HG02852 (cell line): ENCODE measurements at regions not wholly inside any gene's neighbourhood (a gene's known extent, or its start where the extent isn't known, plus 50 kb on each side); places are given as distances from the start of the nearest gene placed in this dataset.
"Not testable (repeated sequence)": the region's sequence is repeated elsewhere in the genome, so short reads cannot be mapped to it uniquely, and the experiment has no call there.

ENCODE experiments used
- ATAC-seq: cut with Tn5 transposase; IDR thresholded peaks from one replicate; pipeline ENCODE4 v1.9.1; 2021; ENCODE audit warnings: mild to moderate bottlenecking, moderate library complexity; ENCODE audit not compliant: unreplicated experiment

DNA sequence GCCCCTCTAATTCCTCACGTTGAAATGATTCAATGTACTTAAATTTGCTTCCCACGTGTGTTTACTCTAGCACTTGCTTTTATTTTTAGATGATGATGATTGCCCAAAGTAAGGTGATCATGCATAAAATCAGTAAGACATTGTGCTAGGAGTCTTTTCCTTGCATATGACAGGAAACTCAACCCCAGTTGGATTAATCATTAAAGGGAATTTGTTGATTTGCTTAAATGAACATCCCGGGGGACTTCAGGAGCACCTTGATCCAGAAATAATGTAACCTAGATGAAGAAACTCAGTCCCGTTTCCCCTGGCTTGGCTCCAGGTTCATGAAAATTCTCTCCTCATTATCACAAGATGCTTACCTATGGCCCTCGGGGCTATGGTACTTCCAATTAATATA, 106.1 kb upstream of the STC2 start:
- ATAC-seq: no peak

DNA sequence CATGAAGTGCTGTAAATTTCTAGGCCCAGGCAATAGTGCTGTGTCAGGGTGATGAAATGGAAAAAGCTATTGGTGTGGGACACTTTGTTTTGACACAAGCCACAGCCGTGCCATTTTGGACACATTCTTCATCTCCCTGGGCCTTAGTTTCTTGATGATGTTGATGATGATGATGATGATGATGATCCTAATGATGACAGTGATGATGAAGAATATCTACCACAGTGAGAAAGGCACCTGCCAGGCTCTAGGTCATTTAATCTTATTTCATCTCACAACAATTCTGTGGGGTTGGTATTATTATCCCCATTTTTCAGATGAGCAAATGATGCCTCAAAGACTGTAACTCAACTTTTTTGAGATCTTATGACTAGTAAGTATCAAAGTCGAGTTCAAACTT, 102.2 kb upstream of the STC2 start:
- no peak for ATAC-seq

DNA sequence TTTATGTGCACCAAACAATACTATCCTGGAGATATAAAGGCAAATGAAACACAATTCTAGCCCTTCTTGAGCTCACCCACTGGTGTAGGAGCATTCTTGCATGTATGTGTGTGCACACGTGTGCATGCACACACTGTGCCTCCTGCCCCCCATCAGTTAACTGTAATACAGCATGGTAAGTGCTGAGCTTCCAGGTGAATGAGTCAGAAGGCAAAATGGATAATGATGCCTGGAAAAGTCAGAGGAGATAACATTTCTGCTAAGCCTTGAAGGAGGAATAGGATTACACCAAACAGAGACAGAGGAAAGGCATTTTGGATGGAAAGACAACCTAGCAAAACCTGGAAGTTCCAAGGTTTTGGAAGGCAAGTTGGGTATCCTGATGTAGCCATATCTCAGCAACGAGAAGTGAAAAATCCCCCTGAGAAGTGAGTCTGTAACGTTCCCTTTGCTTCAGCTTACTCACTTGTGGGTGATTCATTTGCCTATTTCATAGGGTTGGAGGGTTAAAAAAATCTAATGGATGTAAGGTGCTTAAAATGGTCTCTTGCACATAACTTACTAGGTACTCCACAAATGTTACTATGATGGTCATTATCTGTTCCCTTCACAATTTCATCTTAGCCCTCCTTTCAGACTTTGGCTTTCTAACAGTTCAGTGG, 101.4 kb upstream of the STC2 start:
- no peak for ATAC-seq

DNA sequence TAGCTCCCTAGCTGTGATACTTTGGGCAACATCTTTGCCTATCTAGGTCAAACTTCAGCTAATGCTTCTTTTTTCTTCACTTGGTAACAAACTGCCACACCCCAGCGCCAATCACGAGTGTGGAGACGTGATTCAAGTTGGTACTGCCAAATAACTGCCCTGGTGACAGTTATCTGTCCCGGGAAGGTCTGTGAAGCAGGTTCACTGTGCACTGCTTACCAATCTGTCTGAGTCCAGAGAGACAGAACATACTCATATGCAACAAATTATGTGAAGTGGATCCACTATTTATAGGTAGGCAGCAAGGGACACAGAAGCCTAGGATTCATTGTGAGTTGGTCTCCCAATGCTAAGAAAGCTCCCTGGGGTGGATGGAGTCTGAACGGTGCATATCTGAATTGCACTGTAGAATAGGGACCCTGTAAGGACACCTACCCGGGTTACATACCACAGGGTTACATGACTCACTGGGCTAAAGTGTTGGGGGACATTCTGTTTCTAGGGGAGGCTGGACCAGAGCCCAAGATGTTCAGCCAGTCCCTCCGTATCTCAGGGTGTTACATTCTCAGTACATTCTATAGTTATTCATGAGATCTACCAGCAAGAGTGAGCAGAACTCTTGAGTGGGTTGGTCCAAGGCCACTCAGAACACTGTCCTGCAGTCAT, 95.4 kb upstream of the STC2 start:
- ATAC-seq: no peak

DNA sequence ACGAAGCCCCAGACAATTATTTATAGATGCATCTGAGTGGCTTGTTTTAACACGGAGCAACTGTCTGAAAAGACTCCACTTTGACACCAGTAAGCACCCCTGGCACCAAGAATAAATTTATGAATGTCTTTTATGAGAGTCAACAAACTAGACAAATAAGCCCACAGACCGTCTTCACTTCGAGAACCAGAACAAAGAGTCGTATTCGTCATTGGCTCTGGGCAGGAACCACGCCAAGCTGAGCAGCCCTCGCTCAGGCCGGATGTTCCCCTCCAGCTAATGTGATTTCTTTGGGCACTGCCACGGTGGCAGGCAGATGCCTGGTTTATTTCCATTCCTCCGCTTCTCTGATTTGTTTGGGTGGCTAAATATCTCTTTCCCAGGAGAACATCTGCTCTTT, 91.9 kb upstream of the STC2 start:
- ATAC-seq: no peak

DNA sequence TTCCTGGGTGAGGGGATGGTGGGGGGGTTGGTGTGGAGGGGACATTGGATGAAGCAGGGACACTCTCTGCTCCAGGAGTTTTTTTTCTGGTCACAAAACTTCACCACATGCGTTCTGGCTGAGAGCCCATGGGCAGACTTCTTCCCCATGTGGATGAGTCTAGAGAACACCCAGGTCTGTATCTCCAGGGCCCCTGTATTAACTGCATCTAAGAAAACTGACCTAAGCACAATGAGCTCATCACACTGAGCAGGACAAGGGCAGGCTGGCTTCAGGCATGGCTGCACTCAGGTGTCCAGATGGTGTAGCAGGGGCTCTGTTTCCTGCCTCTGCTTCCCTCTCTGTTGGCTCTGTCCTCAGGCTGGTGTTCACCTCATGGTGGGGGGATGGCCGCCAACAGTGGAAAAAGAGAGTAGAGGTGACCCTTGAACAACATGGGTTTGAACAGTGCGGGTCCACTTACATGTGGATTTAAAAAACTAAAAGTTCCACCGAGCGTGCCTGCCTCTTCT, 85.3 kb upstream of the STC2 start:
- no peak for ATAC-seq

DNA sequence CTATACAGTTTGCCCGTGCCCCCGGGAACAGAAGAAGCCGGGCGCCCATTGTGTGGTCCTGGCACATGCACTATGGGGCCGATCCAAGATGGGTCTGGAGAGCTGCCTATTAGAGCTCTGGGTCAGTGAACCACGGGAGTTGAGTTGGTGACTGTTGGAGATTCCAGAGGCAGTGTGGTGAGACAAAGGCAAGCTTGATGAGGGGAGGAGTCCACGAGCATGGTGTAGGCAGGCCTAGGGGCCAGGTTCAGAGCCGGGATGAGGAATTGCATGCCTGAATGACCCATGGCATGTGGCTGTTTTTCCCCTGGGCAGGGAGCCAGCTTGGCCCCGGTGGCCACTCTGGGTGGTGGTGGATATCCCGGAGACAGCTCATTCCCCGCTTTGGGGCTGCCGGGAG, 84.4 kb upstream of the STC2 start:
- no peak for ATAC-seq

DNA sequence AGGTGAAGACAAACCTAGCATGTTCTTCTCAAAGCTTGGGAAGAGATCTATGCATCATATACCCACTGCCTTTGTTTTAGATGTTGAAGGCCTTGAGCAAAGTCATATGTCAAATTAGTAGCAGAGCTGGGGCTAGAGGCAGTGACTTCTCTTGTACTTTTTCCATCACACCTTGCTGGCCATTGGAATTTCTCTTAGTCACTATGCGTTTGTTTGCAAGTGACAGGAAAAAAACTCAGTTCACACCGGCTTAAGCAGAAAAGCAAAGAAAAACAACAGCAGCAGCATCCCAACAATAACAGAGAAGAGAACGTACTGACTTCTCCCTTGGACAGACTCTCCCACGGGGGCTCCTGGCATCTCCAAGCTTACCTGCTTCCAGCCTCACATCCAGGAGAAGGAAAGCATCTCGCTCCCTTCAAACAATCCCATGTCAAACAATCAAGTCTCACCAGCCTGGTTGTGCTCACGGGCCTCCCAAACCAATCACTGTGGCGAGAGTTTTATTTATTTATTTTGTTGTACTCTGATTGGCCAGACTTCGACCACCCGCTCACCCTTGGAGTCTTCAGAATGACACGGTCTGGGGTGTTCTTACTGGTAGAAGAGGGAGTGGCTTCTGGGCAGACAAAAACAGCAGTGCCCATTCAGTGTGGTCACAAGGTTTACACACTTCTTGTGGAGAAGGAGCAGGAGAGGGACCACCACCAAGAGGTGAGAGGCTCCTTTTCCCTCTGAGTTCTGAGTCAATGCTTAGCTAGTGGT, 83.8 kb upstream of the STC2 start:
- no peak for ATAC-seq

DNA sequence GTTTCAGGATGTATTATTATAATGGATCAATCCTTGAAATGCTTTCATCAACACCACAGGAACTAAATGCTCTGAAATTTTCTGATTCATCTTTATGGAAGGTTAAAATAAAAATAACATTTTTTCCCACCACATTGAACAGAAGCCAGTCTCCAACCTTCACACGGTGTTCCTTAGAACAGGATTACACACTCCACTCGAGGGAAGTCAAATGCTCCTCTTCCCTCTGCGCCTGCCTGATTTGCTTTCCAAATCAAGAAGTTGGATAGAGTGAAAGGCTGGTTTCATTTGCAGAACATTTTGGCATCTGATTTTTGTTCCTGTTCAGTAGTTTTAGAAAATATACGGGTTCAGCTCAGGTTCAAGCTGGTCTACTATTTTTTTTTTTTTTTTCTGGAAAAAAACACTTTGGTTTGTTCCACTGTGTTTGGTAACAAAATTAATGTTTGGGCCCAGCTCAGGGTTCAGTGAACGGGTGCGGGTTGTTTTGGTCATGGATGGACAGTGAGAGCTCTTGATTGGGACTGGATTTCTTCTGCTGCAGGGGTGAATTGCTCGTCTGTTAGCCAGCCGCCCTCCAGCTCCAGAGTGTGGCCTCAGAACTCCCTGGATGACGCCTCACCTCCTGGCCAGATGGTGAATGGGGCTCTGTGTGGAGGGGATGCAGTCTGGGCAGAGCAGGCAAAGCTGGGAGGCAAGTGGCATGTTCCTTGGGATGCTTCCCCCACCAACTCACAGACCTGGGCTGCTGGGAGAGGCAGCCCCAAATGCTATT, 82.4 kb upstream of the STC2 start:
- no peak for ATAC-seq

DNA sequence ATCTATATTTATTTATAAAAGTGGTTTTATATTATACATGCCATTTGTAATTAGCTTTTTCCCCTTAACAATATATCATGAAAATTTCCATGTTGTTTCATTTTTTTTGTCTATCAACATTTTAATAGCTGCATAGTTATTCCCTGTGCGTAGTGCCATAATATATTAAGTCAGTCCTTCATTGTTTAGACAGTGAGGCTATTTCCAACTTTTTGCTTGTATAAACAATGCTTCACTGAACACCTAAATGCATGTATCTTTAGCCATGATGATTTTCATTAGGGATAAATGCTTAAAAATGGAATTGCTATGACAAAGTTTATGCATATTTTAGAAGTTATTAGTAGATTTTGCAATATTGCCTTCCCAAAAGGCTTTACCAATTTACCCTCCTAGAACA, 80.7 kb upstream of the STC2 start:
- ATAC-seq: no peak

DNA sequence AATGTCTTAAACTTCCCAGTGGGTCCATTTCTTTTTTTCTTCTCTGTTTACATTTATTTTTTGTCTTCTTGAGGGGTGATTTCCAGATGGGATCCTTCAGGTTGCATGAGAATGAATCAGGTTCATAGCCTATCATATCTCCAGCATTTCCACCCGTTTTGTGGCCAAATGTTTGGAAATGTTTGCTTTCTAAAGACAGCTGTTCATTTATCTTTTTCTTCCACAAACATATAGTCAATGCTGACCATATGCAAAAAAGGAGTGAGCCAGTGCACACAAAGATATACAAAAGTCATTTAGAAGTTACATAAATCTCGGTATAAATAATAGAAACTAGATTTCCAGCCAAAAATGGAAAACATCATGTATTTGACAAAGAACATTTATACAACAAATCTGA, 71.6 kb upstream of the STC2 start:
- ATAC-seq: no peak

DNA sequence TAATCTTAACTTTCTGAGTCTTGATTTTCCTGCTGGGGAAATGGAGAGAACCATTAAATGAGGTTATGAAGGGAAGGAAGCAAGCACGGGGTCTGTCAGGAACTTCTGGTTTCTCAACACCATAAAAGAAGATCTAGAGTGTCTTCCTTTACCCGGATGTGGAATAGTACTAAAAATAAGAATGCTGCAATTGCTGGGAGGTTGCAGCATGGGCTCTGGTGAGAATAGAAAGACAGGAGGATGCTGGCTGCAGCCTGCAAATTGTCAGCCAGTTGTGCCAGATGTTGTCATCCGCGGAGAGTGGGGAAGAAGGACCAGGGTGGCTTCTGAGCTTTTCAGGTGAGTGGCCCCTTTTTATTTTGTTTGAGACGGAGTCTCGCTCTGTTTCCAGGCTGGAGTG, 69.3 kb upstream of the STC2 start:
- no peak for ATAC-seq

DNA sequence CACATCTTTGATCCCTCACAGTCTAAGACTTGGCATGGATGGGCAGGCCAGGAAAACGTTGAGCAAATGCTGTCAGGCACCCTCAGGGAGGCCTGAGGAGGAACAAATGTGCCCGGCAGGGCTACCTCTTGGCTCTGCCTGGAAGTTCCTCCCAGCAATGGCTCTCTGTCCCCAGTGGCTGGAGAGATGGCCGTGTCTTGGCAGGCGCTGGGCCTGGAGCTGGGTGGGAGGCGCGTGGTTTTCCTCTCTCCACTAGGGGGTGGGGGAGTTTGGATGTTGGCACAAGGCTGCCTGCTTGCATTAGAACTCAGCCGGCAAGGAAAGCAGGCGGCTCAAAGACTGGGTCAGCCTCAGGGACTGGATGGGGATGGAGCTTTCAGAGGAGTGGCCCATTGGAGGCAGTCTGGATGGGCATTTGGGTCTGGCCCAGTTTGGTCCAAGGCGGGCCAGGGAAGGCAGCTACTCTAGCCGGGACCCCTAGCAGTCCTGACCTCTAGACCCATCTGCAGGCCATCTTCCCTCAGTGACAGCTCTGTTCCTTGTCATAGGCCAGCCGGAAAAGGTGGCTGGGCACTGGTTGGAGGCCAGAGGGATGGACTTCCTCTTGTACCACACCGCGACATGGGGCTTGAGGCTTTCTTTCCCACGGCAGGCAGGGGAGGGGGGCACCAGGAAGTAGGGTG, 68.2 kb upstream of the STC2 start:
- ATAC-seq: no peak

DNA sequence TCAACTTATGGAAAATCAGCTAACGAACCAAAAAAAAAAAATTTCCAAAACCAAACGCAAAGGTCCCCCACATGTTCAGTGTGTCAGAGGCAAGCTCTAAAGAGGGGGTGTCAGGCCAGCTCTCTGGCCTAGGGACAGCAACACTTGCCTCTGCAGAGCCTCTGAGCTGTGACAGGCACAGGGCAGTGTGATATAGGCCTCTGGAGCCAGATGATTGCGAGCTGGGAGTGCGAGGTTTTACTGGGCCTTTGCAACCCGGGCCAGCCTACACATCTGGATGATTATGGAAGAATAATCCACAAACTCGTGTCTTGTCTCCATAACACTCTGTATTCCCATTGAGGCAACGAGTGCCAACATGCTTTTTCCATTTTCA, 67.7 kb upstream of the STC2 start:
- ATAC-seq: no peak

DNA sequence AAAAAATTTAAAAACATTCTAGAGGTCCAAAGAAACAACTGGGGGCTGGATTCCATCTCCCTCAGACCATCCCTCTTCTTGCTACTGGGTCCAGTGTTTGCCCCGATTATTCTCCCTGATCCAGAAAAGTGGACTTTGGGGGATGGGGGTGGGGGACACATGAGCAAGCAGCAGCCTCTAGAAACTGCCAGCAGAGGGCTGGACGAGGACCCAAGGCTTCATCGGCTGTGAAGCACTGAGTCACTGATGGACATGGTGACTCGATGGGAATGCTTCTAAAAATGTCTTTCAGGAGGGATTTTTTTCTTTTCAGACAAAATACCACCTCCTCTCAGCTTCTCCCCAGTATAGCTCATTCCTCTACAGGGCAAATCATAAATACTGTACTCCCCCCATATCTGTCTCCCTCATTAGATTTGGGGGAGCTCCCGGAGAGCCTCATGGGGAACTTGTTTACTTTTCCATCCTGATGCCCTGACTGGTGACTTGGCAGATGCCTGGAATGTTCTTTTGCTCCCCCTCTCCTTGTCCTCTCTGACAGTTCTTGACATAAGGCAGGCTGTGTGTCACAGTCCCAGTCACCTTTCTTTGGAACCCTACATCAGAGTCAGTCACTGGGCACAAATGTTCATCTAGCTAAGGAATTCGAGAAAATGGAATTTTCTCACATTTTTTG, 67.2 kb upstream of the STC2 start:
- no peak for ATAC-seq

DNA sequence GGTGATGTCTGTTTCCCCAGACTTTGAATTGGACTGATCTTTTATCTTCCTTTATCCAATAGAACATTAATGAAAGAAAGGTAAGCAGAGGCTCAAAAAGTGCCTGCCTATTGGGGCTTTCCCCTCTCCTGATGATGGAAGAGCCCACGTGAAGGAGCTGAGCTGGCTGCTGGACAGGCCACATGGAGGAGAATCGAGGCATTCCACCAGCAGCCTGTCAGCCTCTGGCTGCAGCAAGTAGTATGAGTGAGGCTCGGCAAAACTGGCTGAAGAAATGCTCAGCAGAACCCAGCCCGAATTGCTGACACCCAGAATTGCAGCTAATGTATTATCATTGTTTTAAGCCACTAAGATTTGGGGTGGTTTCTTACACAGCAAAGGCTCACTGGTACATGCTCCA, 66.5 kb upstream of the STC2 start:
- ATAC-seq: no peak

DNA sequence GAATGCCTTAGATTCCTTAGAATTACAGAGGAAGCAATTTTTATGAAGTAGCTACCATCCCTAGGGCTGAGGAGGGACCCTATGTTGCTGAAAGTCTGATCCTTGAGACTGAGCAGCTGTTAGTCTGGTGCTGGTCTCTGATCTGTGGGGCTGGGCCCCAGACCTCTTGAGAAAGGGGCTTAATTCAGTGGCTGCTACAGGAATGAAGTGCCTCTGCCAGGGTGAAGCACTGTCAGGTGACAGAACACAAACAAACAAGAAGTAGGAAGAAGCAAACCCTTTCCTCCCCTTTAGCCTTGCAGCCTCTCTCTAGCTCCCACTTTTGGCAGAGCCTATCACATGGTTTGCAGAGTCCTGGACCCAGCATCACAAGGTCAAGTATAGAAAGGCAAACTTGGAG, 64.0 kb upstream of the STC2 start:
- ATAC-seq: no peak

DNA sequence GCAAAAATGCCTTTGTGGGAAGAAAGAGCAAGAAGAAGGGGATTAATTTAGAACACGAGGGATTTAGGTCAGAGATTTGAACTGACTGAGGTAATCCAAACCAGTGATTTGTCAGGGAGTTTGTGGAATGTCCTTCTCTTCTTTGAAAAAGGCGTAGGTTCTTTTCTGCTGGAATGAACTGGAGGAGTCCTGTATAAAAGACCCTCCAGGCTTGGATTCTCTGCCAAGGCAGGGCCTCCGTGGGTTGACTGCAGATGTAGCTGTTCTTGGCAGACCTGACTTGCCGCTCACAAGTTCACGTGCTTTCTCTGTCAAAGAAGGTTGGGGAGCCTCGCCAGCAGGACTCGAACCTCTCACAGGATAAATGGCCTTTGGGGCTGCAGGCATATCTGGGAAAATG, 62.8 kb upstream of the STC2 start:
- ATAC-seq: no peak

DNA sequence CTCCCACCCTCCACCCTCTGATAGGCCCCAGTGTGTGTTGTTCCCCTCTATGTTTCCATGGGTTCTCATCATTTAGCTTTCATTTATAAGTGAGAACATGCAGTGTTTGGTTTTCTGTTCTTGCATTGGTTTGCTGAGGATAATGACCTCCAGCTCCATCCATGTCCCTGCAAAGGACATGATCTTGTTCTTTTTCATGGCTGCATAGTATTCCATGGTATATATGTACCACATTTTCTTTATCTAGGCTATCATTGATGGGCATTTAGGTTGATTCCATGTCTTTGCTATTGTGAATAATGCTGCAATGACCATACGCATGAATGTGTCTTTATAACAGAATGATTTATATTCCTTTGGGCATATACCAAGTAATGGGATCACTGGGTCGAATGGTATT, 59.1 kb upstream of the STC2 start:
- not testable (repeated sequence) for ATAC-seq

DNA sequence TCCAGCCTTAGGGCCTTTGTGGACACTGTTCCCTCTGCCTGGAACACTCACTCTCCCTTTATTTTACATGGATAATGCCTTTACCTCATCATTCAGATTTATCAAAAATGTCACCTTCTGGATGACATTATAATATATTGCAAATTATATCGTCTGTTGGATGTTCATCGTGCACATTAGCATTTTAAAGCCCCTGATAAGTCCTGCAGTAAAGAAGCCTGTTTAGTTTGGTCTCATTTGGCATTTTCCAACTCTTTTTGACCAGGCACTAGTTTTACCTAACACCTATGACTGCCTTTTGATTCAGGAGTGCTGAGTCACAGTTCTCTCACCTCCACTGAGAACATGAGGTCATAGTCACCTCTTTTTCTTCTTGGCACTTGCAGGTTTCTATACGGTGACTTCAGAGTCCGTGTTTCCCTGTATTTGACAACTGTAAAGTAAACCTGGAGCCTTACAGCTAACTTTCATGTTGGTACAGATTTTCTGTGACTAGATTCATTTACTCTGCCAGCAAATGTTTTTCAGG, 57.7 kb upstream of the STC2 start:
- no peak for ATAC-seq
